ENCODE measurements at regions not wholly inside any gene's neighbourhood (a gene's known extent, or its start where the extent isn't known, plus 50 kb on each side); places are given as distances from the start of the nearest gene placed in this dataset.

- FAIRE-seq, result no peak
- DNase-seq (ENCODE audit: insufficient read length, low spot score), result no peak
- no peak for TF ChIP-seq POLR2A (IDR thresholded peaks at IDR 0.05; ENCODE audit: low read depth, low read length)
- TF ChIP-seq SPI1 (IDR thresholded peaks at IDR 0.05; ENCODE audit: low read depth, low read length), result no peak
- no peak for TF ChIP-seq PAX5 (IDR thresholded peaks at IDR 0.05; ENCODE audit: insufficient read depth, low read length, severe bottlenecking)
- no peak for TF ChIP-seq TAF1 (IDR thresholded peaks at IDR 0.05; ENCODE audit: low read depth, low read length)
- TF ChIP-seq POLR2AphosphoS5 (IDR thresholded peaks at IDR 0.05; ENCODE audit: low read depth, low read length), result no peak
- TF ChIP-seq POU2F2 (IDR thresholded peaks at IDR 0.05; ENCODE audit: low read depth, low read length), result no peak
Observed at GRCh38 chr10:113313048-113313602, 239.7 kb upstream of the HABP2 start.

GRCh38 chr10:113313722-113314121 is 239.1 kb upstream of the HABP2 start:
- FAIRE-seq (no peak), DNase-seq (ENCODE audit: insufficient read length, low spot score) (no peak)
- no peak for TF ChIP-seq POLR2A (IDR thresholded peaks at IDR 0.05; ENCODE audit: low read depth, low read length)
- TF ChIP-seq PAX5 (IDR thresholded peaks at IDR 0.05; ENCODE audit: insufficient read depth, low read length, severe bottlenecking), result no peak

- DNase-seq (ENCODE audit: insufficient read length, low spot score), result no peak
- TF ChIP-seq TAF1 (IDR thresholded peaks at IDR 0.05; ENCODE audit: low read depth, low read length), result no peak
- no peak for TF ChIP-seq PAX5 (IDR thresholded peaks at IDR 0.05; ENCODE audit: insufficient read depth, low read length, severe bottlenecking)
- TF ChIP-seq POLR2A (IDR thresholded peaks at IDR 0.05; ENCODE audit: low read depth, low read length), result no peak
- no peak for TF ChIP-seq POU2F2 (IDR thresholded peaks at IDR 0.05; ENCODE audit: low read depth, low read length)
- no peak for TF ChIP-seq POLR2AphosphoS5 (IDR thresholded peaks at IDR 0.05; ENCODE audit: low read depth, low read length)
- no peak for TF ChIP-seq SPI1 (IDR thresholded peaks at IDR 0.05; ENCODE audit: low read depth, low read length)
- no peak for FAIRE-seq
Observed at GRCh38 chr10:113316506-113316905, 236.3 kb upstream of the HABP2 start.

GRCh38 chr10:113317489-113317888 is 235.4 kb upstream of the HABP2 start:
- no peak for FAIRE-seq

GRCh38 chr10:113319479-113319878 is 233.4 kb upstream of the HABP2 start:
- FAIRE-seq (no peak), DNase-seq (ENCODE audit: insufficient read length, low spot score) (no peak)
- TF ChIP-seq POLR2AphosphoS5 (IDR thresholded peaks at IDR 0.05; ENCODE audit: low read depth, low read length) (no peak), TAF1 (IDR thresholded peaks at IDR 0.05; ENCODE audit: low read depth, low read length) (no peak), PAX5 (IDR thresholded peaks at IDR 0.05; ENCODE audit: insufficient read depth, low read length, severe bottlenecking) (no peak), SPI1 (IDR thresholded peaks at IDR 0.05; ENCODE audit: low read depth, low read length) (no peak), POLR2A (IDR thresholded peaks at IDR 0.05; ENCODE audit: low read depth, low read length) (no peak), POU2F2 (IDR thresholded peaks at IDR 0.05; ENCODE audit: low read depth, low read length) (no peak)

More at GRCh38 chr10:113317489-113317888, 235.4 kb upstream of the HABP2 start:
- DNase-seq (ENCODE audit: insufficient read length, low spot score), result no peak
- TF ChIP-seq PAX5 (IDR thresholded peaks at IDR 0.05; ENCODE audit: insufficient read depth, low read length, severe bottlenecking), result no peak
- no peak for TF ChIP-seq POLR2A (IDR thresholded peaks at IDR 0.05; ENCODE audit: low read depth, low read length)
- no peak for TF ChIP-seq SPI1 (IDR thresholded peaks at IDR 0.05; ENCODE audit: low read depth, low read length)

GRCh38 chr10:113320211-113320610 is 232.6 kb upstream of the HABP2 start:
- FAIRE-seq (no peak), DNase-seq (ENCODE audit: insufficient read length, low spot score) (no peak)
- TF ChIP-seq POU2F2 (IDR thresholded peaks at IDR 0.05; ENCODE audit: low read depth, low read length) (no peak), PAX5 (IDR thresholded peaks at IDR 0.05; ENCODE audit: insufficient read depth, low read length, severe bottlenecking) (no peak), SPI1 (IDR thresholded peaks at IDR 0.05; ENCODE audit: low read depth, low read length) (no peak), POLR2AphosphoS5 (IDR thresholded peaks at IDR 0.05; ENCODE audit: low read depth, low read length) (no peak), TAF1 (IDR thresholded peaks at IDR 0.05; ENCODE audit: low read depth, low read length) (no peak), POLR2A (IDR thresholded peaks at IDR 0.05; ENCODE audit: low read depth, low read length) (no peak)

GRCh38 chr10:113320987-113321386 is 231.9 kb upstream of the HABP2 start:
- TF ChIP-seq SPI1 (IDR thresholded peaks at IDR 0.05; ENCODE audit: low read depth, low read length), result peak; percentile 20; the same call in 1 of the 2 replicates
- no peak for TF ChIP-seq PAX5 (IDR thresholded peaks at IDR 0.05; ENCODE audit: insufficient read depth, low read length, severe bottlenecking)
- no peak for FAIRE-seq

GRCh38 chr10:113322843-113323242 is 230.0 kb upstream of the HABP2 start:
- FAIRE-seq (no peak), DNase-seq (ENCODE audit: insufficient read length, low spot score) (no peak)
- TF ChIP-seq POU2F2 (IDR thresholded peaks at IDR 0.05; ENCODE audit: low read depth, low read length) (no peak), POLR2AphosphoS5 (IDR thresholded peaks at IDR 0.05; ENCODE audit: low read depth, low read length) (no peak), PAX5 (IDR thresholded peaks at IDR 0.05; ENCODE audit: insufficient read depth, low read length, severe bottlenecking) (no peak), TAF1 (IDR thresholded peaks at IDR 0.05; ENCODE audit: low read depth, low read length) (no peak), SPI1 (IDR thresholded peaks at IDR 0.05; ENCODE audit: low read depth, low read length) (no peak), POLR2A (IDR thresholded peaks at IDR 0.05; ENCODE audit: low read depth, low read length) (no peak)

More at GRCh38 chr10:113320987-113321386, 231.9 kb upstream of the HABP2 start:
- no peak for DNase-seq (ENCODE audit: insufficient read length, low spot score)

- no peak for DNase-seq (ENCODE audit: insufficient read length, low spot score)
- TF ChIP-seq POLR2A (IDR thresholded peaks at IDR 0.05; ENCODE audit: low read depth, low read length), result no peak
- TF ChIP-seq SPI1 (IDR thresholded peaks at IDR 0.05; ENCODE audit: low read depth, low read length), result no peak
- no peak for TF ChIP-seq TAF1 (IDR thresholded peaks at IDR 0.05; ENCODE audit: low read depth, low read length)
- TF ChIP-seq POU2F2 (IDR thresholded peaks at IDR 0.05; ENCODE audit: low read depth, low read length), result no peak
- TF ChIP-seq PAX5 (IDR thresholded peaks at IDR 0.05; ENCODE audit: insufficient read depth, low read length, severe bottlenecking), result no peak
- TF ChIP-seq POLR2AphosphoS5 (IDR thresholded peaks at IDR 0.05; ENCODE audit: low read depth, low read length), result no peak
- no peak for FAIRE-seq
Observed at GRCh38 chr10:113323985-113324384, 228.9 kb upstream of the HABP2 start.

Measured in GM12891 (cell line).